Tibial artery (tissue), 4 donors: ENCODE measurements at regions not wholly inside any gene's neighbourhood (a gene's known extent, or its start where the extent isn't known, plus 50 kb on each side); places are given as distances from the start of the nearest gene placed in this dataset.

Experiments used
- DNase-seq, 2 donors: peaks; one replicate each; pipeline ENCODE4 v3.0.0-alpha.2; 2019
- H3K27ac ChIP-seq, 2 donors: fragments of 200-600 bp; sonication (generic) in 1 of 2; 1 replicate in 1 of 2; 2 replicates in 1 of 2; pipeline ENCODE4 v1.5.1; 2018 to 2019; ENCODE audit warnings: mild to moderate bottlenecking in 1 of 2
- H3K27me3 ChIP-seq, 2 donors: fragments of 200-600 bp; sonication (generic) in 1 of 2; one replicate each; pipeline versions ENCODE4 v1.5.1 to v1.6.0; 2016 to 2019
- H3K36me3 ChIP-seq, 3 donors: fragments of 200-600 bp; sonication (generic) in 2 of 3; one replicate each; pipeline ENCODE4 v1.5.1; 2016 to 2019; ENCODE audit warnings: mild to moderate bottlenecking in 2 of 3
- H3K4me1 ChIP-seq, 4 donors: fragments of 200-600 bp; sonication (generic) in 2 of 4; 1 replicate in 3 of 4; 2 replicates in 1 of 4; pipeline ENCODE4 v1.5.1; 2016 to 2019
- H3K4me3 ChIP-seq, 2 donors: fragments of 200-600 bp; sonication (generic) in 1 of 2; 1 replicate in 1 of 2; 2 replicates in 1 of 2; pipeline ENCODE4 v1.5.1; 2018 to 2019; ENCODE audit warnings: mild to moderate bottlenecking in 2 of 2
- H3K9me3 ChIP-seq, 3 donors: fragments of 200-600 bp; sonication (generic) in 1 of 3; one replicate each; pipeline ENCODE4 v1.5.1; 2016 to 2019
- intact Hi-C: fragments of 100-400 bp; cut with DNase I; formaldehyde crosslinking; loops from one replicate; pipeline ENCODE4 v1.15.0; 2023; ENCODE audit warnings: low total_unique reads
- TF ChIP-seq, protein P1 (sequence below), 2 experiments: fragments of 200-600 bp in 1 of 2; fragments of 450-650 bp in 1 of 2; IDR thresholded peaks; one replicate each; pipeline ENCODE4 v1.5.1; 2017 to 2019; ENCODE audit warnings: antibody characterized with exemption in 2 of 2, mild to moderate bottlenecking in 1 of 2, moderate library complexity in 1 of 2

DNA sequence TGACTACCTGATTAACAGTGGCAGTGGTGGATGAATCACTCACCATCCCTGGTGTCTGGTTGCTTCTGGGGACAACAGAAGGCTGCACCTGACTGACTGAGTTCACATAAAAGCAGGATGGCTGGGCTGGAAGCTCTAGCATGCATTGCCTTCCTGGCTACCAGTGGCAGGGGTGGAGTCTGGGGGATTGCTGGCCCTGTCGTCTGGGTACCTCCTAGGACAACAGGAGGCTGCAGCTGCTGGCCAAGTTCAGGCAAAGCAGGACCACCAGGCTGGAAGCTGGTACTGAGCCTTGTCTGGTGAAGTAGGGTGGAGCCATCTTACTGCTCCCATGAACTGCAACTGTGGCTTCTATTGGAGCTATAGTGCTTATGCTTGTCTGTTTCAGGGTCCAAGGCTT lies 480.8 kb upstream of the CTNND2 start:
- intact Hi-C loops, result no loop called here

DNA sequence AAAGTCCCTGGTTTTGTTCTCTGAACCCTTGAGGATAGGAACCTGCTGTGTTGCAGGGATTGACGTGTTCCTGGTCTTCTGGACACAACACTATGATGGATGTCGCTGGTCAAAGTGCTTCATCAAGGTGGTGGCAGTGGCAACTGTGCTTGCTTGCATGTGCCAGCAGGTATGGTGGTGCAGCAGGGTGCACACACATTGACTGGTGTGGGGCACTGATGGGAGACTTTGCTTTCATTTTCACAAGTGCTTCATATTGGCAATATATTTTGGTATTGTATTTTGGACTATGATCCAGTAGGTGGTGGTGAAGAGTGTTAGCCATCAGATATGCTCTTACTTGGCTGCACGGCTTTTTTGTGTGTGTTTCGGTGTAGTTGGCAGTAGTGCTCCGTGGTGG lies 479.8 kb upstream of the CTNND2 start:
- H3K27me3 ChIP-seq, result no peaks in the 10 kb centered on the region
- H3K9me3 ChIP-seq, result no peaks in the 10 kb centered on the region
- no peaks in the 10 kb centered on the region for H3K36me3 ChIP-seq
- TF ChIP-seq, protein P1, sequence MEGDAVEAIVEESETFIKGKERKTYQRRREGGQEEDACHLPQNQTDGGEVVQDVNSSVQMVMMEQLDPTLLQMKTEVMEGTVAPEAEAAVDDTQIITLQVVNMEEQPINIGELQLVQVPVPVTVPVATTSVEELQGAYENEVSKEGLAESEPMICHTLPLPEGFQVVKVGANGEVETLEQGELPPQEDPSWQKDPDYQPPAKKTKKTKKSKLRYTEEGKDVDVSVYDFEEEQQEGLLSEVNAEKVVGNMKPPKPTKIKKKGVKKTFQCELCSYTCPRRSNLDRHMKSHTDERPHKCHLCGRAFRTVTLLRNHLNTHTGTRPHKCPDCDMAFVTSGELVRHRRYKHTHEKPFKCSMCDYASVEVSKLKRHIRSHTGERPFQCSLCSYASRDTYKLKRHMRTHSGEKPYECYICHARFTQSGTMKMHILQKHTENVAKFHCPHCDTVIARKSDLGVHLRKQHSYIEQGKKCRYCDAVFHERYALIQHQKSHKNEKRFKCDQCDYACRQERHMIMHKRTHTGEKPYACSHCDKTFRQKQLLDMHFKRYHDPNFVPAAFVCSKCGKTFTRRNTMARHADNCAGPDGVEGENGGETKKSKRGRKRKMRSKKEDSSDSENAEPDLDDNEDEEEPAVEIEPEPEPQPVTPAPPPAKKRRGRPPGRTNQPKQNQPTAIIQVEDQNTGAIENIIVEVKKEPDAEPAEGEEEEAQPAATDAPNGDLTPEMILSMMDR (IDR thresholded peaks at IDR 0.05), result no peak
- no peak for DNase-seq
- H3K27ac ChIP-seq, result no peak overlapping the region
- no peaks in the 10 kb centered on the region for H3K4me1 ChIP-seq
- intact Hi-C loops, result no loop called here
- H3K4me3 ChIP-seq, result no peak overlapping the region

More for the DNA sequence above, 480.8 kb upstream of the CTNND2 start:
- H3K4me3 ChIP-seq, result no peak overlapping the region
- H3K9me3 ChIP-seq, result no peaks in the 10 kb centered on the region
- no peak overlapping the region for H3K27ac ChIP-seq
- no peak for DNase-seq
- no peaks in the 10 kb centered on the region for H3K4me1 ChIP-seq
- no peaks in the 10 kb centered on the region for H3K36me3 ChIP-seq
- no peaks in the 10 kb centered on the region for H3K27me3 ChIP-seq
- TF ChIP-seq, protein P1 (IDR thresholded peaks at IDR 0.05), result no peak

DNA sequence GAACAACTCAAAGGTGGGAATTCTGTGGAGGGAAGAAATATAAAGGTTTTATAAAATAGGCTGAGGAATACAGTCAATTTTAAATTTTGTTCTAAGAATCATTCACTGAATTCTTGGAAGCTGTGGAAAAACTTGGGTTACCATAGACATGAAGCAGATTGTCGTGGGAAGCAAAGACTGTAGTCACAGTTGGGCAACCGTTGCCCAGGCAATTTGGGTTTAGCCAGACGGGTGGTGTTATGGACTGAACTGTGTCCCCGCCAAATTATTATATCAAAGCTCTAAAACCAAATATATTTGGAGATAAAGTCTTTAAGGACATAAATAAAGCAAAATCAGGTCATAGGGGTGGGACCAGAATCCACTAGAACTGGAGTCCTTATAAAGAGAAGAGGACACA lies 463.7 kb upstream of the CTNND2 start:
- no peak overlapping the region for H3K27ac ChIP-seq
- intact Hi-C loops, result no loop called here
- H3K36me3 ChIP-seq, result no peaks in the 10 kb centered on the region
- TF ChIP-seq, protein P1 (IDR thresholded peaks at IDR 0.05), result no peak
- no peaks in the 10 kb centered on the region for H3K9me3 ChIP-seq
- no peak for DNase-seq
- no peaks in the 10 kb centered on the region for H3K4me1 ChIP-seq
- no peaks in the 10 kb centered on the region for H3K27me3 ChIP-seq
- H3K4me3 ChIP-seq, result no peak overlapping the region

DNA sequence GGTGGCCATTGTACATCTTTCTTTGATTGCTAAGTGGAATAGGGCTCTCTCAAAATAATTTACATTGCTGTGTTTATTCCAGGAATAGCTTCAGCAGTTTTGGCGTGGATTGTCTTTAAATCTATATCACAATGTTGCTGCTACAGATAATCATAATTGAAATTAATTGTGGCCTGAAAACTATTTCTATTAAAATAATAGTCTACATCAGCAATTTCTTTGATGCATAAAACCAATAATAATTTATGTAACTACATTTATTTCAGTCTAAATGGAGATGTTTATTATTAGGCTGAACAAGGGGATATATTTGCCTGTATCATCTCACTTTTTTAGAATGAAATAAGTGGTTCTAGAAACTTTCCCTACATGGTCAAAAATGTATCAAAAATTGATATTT lies 456.0 kb upstream of the CTNND2 start:
- Histone ChIP-seq H3K36me3 (no peaks in the 10 kb centered on the region), H3K4me1 (no peaks in the 10 kb centered on the region), H3K27ac (no peak overlapping the region), H3K4me3 (no peak overlapping the region), H3K27me3 (no peaks in the 10 kb centered on the region), H3K9me3 (no peaks in the 10 kb centered on the region)
- DNase-seq, result no peak
- intact Hi-C loops, result no loop called here
- TF ChIP-seq, protein P1 (IDR thresholded peaks at IDR 0.05), result no peak

DNA sequence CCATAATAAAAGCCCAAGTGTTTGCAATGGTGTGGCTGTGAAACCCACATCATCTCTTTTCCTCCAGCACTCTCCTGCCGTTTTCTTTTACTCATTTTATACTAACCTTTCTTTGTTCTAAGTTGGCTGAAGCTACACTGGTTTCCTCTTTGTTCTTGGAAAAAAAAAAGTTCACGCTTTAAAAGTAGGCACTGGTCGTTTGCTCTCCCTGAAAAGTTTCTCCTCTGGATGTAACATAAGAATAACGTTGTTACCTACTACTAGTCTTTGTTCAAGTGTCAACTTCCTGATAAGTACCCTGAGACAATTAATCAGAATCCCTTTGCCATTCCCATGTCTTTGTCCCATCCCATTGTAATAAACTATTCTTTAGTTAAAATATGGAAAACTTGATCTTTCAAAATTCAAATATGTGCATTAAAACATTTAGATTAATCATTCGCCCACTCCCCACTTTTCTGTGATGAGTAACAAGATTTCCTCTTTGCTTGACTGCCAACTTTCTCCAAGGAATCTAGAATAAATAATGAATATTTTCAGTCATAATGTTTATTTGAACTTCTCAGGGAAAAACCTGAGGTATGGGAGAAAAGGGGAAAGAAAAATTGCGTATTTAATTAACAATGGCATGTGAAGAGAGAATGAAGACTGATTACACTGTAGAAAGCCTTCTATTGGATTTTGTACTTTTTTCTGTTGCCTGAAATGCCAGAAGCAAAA lies 454.3 kb upstream of the CTNND2 start:
- TF ChIP-seq, protein P1 (IDR thresholded peaks at IDR 0.05), result no peak
- Histone ChIP-seq H3K27me3 (no peaks in the 10 kb centered on the region), H3K4me1 (no peaks in the 10 kb centered on the region), H3K4me3 (no peak overlapping the region), H3K9me3 (no peaks in the 10 kb centered on the region), H3K36me3 (no peaks in the 10 kb centered on the region), H3K27ac (no peak overlapping the region)
- intact Hi-C loops, result no loop called here
- no peak for DNase-seq

DNA sequence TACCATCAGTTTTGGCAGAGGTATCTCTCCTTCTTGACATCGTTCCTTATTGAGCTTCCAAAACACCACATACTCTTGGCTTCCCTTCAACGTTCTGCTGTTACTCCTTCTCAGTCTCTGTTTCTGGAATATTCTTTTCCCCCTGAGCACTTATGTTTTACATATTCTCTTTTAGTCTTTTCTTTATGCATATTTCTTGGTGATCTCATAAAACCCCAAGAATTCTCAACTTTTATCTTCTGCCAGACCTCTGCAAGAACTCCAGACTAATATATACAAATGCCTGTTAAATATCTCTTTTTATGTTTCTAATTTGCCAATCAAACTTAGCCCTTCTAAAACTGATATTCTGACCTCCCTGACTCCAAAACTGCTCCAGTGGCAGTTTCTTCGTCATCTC lies 453.4 kb upstream of the CTNND2 start:
- H3K36me3 ChIP-seq, result no peaks in the 10 kb centered on the region
- no peak overlapping the region for H3K27ac ChIP-seq
- no peak for DNase-seq
- H3K9me3 ChIP-seq, result no peaks in the 10 kb centered on the region
- intact Hi-C loops, result no loop called here
- H3K4me3 ChIP-seq, result no peak overlapping the region
- H3K4me1 ChIP-seq, result no peaks in the 10 kb centered on the region
- TF ChIP-seq, protein P1 (IDR thresholded peaks at IDR 0.05), result no peak
- H3K27me3 ChIP-seq, result no peaks in the 10 kb centered on the region
